Stomach (tissue), 4 donors: ENCODE measurements at regions not wholly inside any gene's neighbourhood (a gene's known extent, or its start where the extent isn't known, plus 50 kb on each side); places are given as distances from the start of the nearest gene placed in this dataset.

Experiments used
- EP300 ChIP-seq: sonication (generic); formaldehyde crosslinking; IDR thresholded peaks from one replicate; pipeline ENCODE4 v1.6.1; 2017; ENCODE audit warnings: antibody characterized with exemption
- POLR2A ChIP-seq, 4 donors: fragments of 450-650 bp; IDR thresholded peaks; one replicate each; pipeline ENCODE4 v1.6.1; 2016; ENCODE audit warnings: antibody characterized with exemption in 4 of 4, control low read depth in 2 of 4, mild to moderate bottlenecking in 1 of 4, moderate library complexity in 1 of 4
- TF ChIP-seq, protein P1 (sequence below), 7 experiments: fragments of 450-650 bp in 4 of 7; fragments of 200-600 bp in 3 of 7; sonication (generic) in 3 of 7; IDR thresholded peaks; one replicate each; pipeline ENCODE4 v1.5.1; 2016 to 2019; ENCODE audit warnings: antibody characterized with exemption in 7 of 7, control low read depth in 2 of 7, mild to moderate bottlenecking in 1 of 7

DNA sequence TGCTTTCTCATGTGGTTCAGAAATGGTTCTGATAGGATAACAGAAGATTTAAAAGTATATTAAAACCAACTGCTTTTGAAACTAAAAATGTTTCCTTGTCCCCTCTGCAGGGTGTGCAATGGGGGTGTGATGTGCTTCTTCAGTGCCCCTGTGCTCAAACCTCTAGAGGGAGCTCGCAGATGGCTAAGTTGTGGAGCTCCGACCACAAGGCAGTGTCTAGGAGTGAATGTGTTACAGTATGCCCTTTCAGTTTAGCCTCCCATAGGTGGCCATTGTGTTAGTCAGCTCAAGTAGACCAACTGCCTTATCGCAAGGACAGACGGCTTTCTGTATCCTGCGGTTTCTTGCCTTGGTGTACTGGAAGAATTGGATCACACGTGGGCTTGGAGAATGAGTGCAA is 130.5 kb downstream of the TENT5D start:
- TF ChIP-seq, protein P1, sequence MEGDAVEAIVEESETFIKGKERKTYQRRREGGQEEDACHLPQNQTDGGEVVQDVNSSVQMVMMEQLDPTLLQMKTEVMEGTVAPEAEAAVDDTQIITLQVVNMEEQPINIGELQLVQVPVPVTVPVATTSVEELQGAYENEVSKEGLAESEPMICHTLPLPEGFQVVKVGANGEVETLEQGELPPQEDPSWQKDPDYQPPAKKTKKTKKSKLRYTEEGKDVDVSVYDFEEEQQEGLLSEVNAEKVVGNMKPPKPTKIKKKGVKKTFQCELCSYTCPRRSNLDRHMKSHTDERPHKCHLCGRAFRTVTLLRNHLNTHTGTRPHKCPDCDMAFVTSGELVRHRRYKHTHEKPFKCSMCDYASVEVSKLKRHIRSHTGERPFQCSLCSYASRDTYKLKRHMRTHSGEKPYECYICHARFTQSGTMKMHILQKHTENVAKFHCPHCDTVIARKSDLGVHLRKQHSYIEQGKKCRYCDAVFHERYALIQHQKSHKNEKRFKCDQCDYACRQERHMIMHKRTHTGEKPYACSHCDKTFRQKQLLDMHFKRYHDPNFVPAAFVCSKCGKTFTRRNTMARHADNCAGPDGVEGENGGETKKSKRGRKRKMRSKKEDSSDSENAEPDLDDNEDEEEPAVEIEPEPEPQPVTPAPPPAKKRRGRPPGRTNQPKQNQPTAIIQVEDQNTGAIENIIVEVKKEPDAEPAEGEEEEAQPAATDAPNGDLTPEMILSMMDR (IDR thresholded peaks at IDR 0.05) = no peak
- no peak for TF ChIP-seq POLR2A (IDR thresholded peaks at IDR 0.05)
- TF ChIP-seq EP300 = no peak
